SJCRH30 (cell line): ENCODE measurements at regions not wholly inside any gene's neighbourhood (a gene's known extent, or its start where the extent isn't known, plus 50 kb on each side); places are given as distances from the start of the nearest gene placed in this dataset.
"Not testable (repeated sequence)": the region's sequence is repeated elsewhere in the genome, so short reads cannot be mapped to it uniquely, and the experiment has no call there.

Experiments
- DNase-seq, 2 experiments: peaks; one replicate each; pipeline ENCODE4 v3.0.0-alpha.2; 2015 to 2020
- H3K27ac ChIP-seq: fragments of 250-450 bp; sonication (Bioruptor Pico); 2 replicates; pipeline ENCODE4 v1.5.1; 2020; ENCODE audit warnings: mild to moderate bottlenecking, moderate library complexity
- H3K27me3 ChIP-seq: fragments of 250-450 bp; sonication (Bioruptor Pico); 2 replicates; pipeline ENCODE4 v1.5.1; 2020; ENCODE audit warnings: mild to moderate bottlenecking, moderate library complexity
- H3K36me3 ChIP-seq: fragments of 250-450 bp; sonication (Bioruptor Pico); 2 replicates; pipeline ENCODE4 v1.5.1; 2020; ENCODE audit warnings: mild to moderate bottlenecking, moderate library complexity
- H3K4me1 ChIP-seq: fragments of 250-450 bp; sonication (Bioruptor Pico); 2 replicates; pipeline ENCODE4 v1.5.1; 2020; ENCODE audit warnings: mild to moderate bottlenecking, moderate library complexity
- H3K4me3 ChIP-seq: fragments of 250-450 bp; sonication (Bioruptor Pico); 2 replicates; pipeline ENCODE4 v1.5.1; 2020; ENCODE audit warnings: mild to moderate bottlenecking, moderate library complexity
- H3K9me3 ChIP-seq: fragments of 250-450 bp; sonication (Bioruptor Pico); replicated peaks from 2 replicates; pipeline ENCODE4 v1.5.1; 2020; ENCODE audit warnings: mild to moderate bottlenecking, moderate library complexity

DNA sequence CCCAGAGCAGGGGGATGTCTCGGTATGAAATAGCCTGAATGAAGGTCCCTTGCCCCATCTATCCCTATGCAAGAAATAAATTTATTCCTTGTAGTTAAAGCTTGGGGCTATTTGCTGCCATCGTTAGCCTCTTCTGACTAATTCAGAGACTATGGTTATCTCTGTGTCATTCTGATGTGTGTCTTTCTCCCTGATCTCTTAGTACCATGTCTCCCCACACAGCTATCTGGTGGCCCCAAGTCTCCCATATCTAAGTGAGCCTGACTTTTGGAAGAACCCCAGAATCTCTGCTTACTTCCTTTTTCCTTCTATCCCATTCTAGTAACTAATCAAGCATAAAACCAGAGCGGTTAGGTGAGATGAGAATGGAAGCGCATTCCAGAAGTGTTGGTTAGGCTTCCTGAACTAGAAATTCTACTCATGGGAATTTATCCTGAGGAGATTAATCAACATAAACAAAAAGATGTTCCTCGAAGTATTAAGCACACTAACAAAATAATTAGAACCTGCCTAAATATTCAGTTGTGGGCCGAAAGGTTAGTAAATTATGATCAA, 71.4 kb upstream of the BMAL1 start:
- Histone ChIP-seq H3K9me3 (no peaks in the 10 kb centered on the region), H3K36me3 (no peaks in the 10 kb centered on the region), H3K4me3 (no peak overlapping the region), H3K27ac (no peak overlapping the region), H3K4me1 (peaks cover 4% of the 10 kb centered on the region), H3K27me3 (no peaks in the 10 kb centered on the region)
- no peak for DNase-seq

DNA sequence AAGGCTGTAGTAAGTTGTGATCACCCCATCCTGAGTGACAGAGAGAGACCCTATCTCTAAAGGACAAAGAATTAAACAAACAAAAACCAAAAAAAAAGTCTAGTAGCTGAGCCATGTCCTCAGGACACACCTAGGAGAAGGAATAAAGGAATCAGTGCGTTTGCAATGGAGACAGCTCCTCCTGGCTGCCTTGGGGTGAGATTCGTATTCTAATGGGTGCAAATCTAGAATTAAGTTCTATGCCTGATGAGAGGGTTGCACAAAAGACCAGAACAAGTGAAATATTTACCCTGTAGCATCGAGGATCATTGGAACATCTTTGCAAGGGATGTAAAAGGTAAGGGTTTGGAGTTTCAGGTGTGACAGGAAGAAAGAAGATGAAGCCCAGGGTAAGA, 70.3 kb upstream of the BMAL1 start:
- H3K27ac ChIP-seq = no peak overlapping the region; the same call in 1 of the 2 replicates

DNA sequence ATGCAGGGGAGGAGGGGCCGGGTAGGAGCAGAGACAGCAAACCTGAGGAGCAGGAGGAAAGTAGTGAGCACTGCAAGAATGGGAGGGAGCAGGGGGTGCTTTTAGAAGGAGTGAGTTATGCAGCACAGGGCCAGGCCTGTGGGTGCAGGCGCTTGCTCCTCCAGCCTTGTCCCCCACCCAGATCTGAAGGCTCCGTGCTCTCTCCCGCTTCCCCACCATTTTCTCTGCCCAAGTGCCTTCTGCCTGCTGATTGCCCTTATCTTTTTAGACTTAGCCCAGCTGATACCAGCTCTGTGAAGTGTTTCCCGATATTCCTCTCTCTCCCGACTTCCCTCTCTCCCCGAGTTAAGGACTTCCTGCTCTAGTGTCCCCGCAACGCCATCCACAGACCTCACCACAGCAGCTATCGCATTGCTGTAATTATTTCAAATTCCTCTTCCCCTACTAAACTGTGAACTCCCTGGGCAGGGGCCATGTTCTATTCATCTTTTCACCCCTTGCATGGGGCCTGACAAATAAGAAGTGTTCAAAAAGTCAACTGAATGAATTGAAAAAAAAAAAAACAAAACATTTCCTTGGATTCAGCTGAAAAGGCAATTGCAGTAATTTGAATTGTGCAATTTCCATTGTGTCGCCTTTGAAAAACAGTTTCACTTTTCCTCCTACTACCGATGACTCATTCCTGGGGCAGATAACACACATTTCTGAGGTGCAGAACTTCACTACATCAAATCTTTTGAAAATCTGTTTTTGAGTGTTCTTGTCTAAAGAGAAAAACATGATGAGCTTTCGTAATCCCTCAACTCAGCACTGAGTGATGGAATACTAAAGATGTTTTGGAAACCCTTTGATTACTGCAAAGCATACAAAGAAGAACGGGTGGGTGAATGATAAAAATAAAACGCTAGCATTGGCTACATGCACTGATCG, 69.7 kb upstream of the BMAL1 start:
- DNase-seq = peak; percentile 31 to 60
- Histone ChIP-seq H3K4me1 (peaks cover 4% of the 10 kb centered on the region), H3K4me3 (peak overlapping the region; percentile 46), H3K9me3 (no peaks in the 10 kb centered on the region), H3K27ac (peak overlapping the region; percentile 41), H3K27me3 (no peaks in the 10 kb centered on the region), H3K36me3 (no peaks in the 10 kb centered on the region)

More for the DNA sequence above, 70.3 kb upstream of the BMAL1 start:
- peaks cover 4% of the 10 kb centered on the region for H3K4me1 ChIP-seq
- no peaks in the 10 kb centered on the region for H3K27me3 ChIP-seq
- DNase-seq = peak in 1 of 2 experiments; percentile 20
- no peaks in the 10 kb centered on the region for H3K36me3 ChIP-seq
- H3K4me3 ChIP-seq = peak overlapping the region; percentile 46
- no peaks in the 10 kb centered on the region for H3K9me3 ChIP-seq

DNA sequence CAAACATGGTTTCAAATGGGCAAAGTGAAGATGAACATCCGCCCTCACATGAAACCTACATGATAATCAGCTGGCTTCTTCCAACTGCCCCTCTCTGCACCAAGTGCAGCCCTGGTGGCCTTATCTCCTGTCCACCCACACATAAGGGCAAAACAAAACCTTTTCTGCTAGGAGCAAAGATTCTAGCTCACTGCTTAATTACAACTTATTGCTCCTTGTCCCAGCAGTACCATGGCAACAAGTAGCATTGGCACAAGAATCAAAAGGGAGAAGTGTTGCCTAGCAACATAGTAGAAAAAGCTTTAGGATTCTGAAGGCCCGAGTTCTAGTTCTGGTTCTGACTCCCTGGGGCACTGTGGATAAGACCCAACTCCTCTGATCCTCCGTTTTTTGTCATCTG, 68.7 kb upstream of the BMAL1 start:
- Histone ChIP-seq H3K9me3 (no peaks in the 10 kb centered on the region), H3K36me3 (no peaks in the 10 kb centered on the region), H3K4me3 (no peak overlapping the region), H3K4me1 (peaks cover 4% of the 10 kb centered on the region), H3K27ac (no peak overlapping the region), H3K27me3 (no peaks in the 10 kb centered on the region)
- DNase-seq = no peak

DNA sequence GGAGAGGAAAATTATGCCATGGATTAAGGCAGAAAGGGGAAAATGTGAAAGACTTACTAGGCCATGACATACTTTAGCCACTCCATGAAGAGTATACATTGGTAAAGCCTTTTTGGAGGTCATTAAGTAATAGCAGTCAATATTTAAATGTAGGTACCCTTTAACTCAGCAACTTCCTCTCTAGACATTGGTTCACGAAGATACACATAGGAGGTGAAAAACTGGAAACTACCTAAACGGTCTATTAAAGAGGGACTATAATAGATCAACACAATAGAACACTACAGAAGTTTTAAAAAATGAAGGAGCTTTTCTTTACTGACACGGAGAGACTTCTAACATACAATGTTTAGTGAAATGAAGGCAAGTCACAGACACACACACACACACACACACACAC, 68.2 kb upstream of the BMAL1 start:
- Histone ChIP-seq H3K4me1 (peaks cover 4% of the 10 kb centered on the region), H3K27ac (no peak overlapping the region), H3K4me3 (no peak overlapping the region), H3K9me3 (no peaks in the 10 kb centered on the region), H3K36me3 (no peaks in the 10 kb centered on the region), H3K27me3 (no peaks in the 10 kb centered on the region)
- DNase-seq = no peak

DNA sequence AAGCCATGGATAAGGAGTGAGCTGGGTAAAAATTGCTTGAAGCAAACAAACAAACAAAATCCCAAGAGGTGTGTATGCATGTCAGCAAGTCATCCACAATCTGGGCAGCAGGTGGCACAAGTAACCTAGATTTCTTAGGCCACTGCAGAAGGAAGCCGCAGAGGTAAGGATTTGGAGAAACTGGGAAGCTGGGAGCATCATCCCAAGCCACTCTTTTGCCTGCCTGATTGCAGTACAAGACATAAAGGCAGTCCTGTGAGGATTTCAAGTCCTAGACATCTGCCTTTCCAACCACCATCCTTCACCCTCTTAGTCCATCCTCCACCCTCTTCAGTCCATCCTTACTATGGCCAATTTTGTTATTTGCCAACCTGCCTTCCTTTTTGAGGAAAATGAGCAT, 67.2 kb upstream of the BMAL1 start:
- Histone ChIP-seq H3K27me3 (no peaks in the 10 kb centered on the region), H3K4me1 (peaks cover 7% of the 10 kb centered on the region), H3K27ac (no peak overlapping the region), H3K9me3 (no peaks in the 10 kb centered on the region), H3K4me3 (no peak overlapping the region), H3K36me3 (no peaks in the 10 kb centered on the region)
- DNase-seq = peak; percentile 55 to 72

DNA sequence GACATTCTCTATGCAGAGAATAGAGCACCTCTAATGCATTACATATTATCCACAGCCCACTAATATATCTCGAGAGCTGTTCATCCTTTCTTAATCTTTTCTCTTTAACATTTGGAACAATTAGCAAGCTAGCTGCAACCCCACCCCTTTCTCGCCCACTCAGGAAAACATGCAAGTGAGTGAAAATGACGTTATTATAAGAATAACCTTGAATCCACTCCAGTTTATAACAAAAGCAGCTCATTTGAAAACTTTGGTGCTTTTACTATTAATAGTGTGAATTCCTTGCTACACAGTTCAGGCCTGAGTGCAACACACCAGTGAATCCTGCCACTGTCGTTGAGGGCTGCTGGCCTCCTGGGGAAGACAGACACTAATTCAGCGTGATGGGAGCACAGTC, 63.3 kb upstream of the BMAL1 start:
- H3K4me3 ChIP-seq = no peak overlapping the region
- DNase-seq = no peak
- no peaks in the 10 kb centered on the region for H3K36me3 ChIP-seq
- no peak overlapping the region for H3K27ac ChIP-seq
- peaks cover 15% of the 10 kb centered on the region for H3K4me1 ChIP-seq
- H3K9me3 ChIP-seq = peaks cover 4% of the 10 kb centered on the region; the same call in 1 of the 2 replicates
- no peaks in the 10 kb centered on the region for H3K27me3 ChIP-seq

DNA sequence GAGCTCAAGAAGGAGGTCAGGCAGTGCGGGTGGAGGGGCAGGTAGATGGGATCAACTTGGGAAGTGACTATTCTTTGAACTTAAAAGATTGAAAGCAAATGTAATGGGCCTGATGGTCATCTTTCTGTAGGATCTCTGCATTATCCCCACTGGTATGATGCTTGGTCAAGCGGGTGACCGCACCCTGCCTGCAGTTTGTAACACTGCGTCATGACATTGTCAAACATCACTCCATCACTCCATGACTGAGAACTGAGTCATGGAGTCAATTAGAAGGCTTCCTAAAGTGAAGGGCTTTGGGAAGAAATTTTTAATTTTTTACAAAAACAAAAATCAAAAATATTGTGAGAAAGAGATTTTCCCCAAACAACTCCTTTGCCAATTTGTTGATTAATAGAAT, 62.4 kb upstream of the BMAL1 start:
- H3K4me3 ChIP-seq = no peak overlapping the region
- H3K4me1 ChIP-seq = peaks cover 15% of the 10 kb centered on the region
- H3K36me3 ChIP-seq = no peaks in the 10 kb centered on the region
- H3K27ac ChIP-seq = peak overlapping the region; percentile 93
- no peaks in the 10 kb centered on the region for H3K27me3 ChIP-seq
- peaks cover 4% of the 10 kb centered on the region; the same call in 1 of the 2 replicates for H3K9me3 ChIP-seq
- no peak for DNase-seq

DNA sequence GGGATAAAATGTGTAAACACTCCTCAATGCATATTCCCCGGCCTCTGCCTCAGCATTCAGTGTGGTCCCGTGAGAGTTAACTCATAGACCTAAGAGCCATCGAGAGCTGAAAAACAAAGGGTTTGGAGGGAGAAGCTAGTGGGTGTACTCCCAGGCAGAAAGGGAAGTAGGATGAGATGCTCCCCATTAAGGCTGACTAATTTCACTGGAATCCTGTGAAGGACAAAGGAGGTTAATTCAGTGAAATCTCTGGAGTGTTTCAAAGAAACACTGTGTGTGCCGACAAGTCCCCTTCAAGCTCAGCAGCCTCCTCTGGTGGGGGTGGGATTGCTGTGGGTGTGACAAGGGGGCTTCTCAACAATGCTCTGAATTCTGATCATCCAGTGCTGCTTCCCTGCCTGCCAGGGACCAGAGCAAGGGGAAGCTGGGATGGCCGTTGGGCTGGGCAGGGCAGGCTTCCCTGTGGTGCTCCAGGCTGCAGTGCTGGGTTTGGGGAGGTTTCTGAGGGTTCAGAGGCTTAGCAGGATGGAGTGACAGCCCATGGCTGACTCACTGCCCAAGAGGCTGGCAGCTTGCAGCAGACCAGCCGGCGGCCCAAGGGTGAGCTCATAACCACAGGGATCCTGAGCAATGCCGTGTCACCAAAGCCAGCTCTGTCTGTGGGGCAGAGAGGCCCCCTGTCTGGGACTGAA, 61.4 kb upstream of the BMAL1 start:
- peak overlapping the region; percentile 18 for H3K4me3 ChIP-seq
- peak overlapping the region; percentile 93 for H3K27ac ChIP-seq
- peak; percentile 89 to 92 for DNase-seq
- H3K9me3 ChIP-seq = peaks cover 4% of the 10 kb centered on the region; the same call in 1 of the 2 replicates
- H3K27me3 ChIP-seq = no peaks in the 10 kb centered on the region
- H3K36me3 ChIP-seq = no peaks in the 10 kb centered on the region
- H3K4me1 ChIP-seq = peaks cover 15% of the 10 kb centered on the region

DNA sequence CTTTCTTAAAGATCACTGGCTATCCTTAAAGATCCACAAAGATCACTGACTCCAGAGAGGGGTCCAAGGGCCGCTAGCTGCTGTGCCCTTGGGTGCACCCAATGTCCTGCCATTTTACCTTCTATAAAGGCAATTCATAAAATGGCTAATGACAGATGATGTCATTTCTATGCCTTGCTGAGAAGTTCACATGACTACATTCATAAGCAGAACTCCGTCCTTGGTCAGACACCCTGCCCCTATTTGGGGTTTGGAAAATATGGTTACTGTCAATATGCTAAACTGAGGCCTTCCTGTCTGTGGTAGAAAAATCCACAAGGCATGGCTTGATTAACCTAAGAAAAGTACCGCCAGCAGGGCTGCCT, 60.9 kb upstream of the BMAL1 start:
- Histone ChIP-seq H3K4me3 (no peak overlapping the region), H3K27me3 (no peaks in the 10 kb centered on the region), H3K9me3 (peaks cover 4% of the 10 kb centered on the region; the same call in 1 of the 2 replicates), H3K27ac (peak overlapping the region; percentile 93), H3K36me3 (no peaks in the 10 kb centered on the region), H3K4me1 (peaks cover 15% of the 10 kb centered on the region)
- DNase-seq = no peak

DNA sequence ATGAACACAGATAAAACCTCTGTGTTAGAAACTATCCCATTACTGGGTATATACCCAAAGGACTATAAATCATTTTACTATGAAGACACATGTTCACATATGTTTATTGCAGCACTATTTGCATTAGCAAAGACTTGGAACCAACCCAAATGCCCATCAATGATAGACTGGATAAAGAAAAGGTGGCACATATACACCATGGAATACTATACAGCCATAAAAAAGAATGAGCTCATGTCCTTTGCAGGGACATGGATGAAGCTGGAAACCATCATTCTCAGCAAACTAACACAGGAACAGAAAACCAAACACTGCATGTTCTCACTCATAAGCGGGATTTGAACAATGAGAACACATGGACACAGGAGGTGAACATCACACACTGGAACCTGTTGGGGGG, 58.9 kb upstream of the BMAL1 start:
- H3K4me1 ChIP-seq = peaks cover 29% of the 10 kb centered on the region
- not testable (repeated sequence) for H3K27ac ChIP-seq, DNase-seq, H3K27me3 ChIP-seq, H3K36me3 ChIP-seq, H3K9me3 ChIP-seq, H3K4me3 ChIP-seq

DNA sequence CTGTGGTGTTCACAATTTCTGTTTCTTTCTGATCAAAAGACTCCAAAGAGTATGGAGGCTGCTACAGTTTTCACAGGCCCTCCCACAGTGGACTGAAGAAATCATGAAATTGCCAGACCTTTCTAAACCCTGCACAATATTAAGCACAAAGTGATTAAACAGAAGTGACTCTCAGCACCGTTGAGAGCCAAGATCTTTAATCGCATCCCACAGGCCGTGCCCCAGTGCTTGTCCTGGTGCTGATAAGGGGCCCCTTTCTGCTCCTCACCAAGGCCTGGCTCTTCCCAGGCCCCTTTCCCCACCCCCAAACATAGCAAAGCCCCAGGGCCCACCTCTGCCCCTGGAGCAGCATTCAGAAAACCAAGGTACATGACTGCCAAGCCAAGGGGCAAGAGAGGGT, 57.4 kb upstream of the BMAL1 start:
- Histone ChIP-seq H3K4me1 (peaks cover 28% of the 10 kb centered on the region), H3K27ac (no peak overlapping the region), H3K9me3 (peaks cover 4% of the 10 kb centered on the region; the same call in 1 of the 2 replicates), H3K36me3 (no peaks in the 10 kb centered on the region), H3K4me3 (no peak overlapping the region), H3K27me3 (no peaks in the 10 kb centered on the region)
- DNase-seq = no peak

DNA sequence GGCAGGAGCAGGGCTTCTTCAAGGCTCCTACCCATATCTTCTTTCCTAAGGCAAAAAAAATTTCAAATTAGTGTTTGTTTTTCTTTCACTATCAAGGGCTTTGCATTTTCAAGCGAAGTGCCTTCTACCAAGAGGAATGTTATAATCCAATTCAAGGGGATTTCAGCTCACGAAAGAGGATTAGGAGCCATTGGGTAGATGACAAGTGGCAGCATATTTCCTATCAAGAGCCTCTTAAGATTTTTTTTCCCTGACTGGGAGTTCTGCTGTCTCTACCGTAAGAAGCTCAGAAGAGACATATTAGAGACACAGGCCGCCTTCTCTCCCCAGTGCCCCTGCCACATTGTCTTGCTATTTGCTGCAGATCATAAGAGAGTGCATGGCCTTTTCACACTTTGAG, 55.9 kb upstream of the BMAL1 start:
- Histone ChIP-seq H3K36me3 (no peaks in the 10 kb centered on the region), H3K27ac (no peak overlapping the region), H3K27me3 (0 out of 2 replicates have a peak, but pooled peaks cover 3% of the 10 kb centered on the region), H3K9me3 (peaks cover 4% of the 10 kb centered on the region; the same call in 1 of the 2 replicates), H3K4me1 (peaks cover 20% of the 10 kb centered on the region), H3K4me3 (no peak overlapping the region)
- no peak for DNase-seq

DNA sequence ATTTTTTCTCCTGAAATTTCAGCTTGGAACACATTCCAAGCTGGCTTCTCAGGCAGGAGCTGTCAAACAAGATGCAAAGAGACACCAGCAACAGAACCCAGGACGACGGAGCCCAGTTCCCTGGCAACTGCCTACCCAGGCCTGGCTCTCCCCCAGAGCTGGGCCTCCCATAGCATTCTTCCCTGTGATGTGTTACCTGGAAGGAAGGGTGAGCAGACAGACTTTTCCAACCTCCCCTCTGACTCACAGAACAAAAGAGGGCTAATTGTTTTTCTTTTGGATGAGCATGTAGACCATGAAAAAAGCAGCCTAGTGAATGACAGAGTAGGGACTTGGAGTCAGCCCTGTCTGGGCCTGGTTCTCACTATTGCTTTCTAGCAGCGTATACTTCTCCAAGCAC, 55.3 kb upstream of the BMAL1 start:
- H3K9me3 ChIP-seq = peaks cover 4% of the 10 kb centered on the region; the same call in 1 of the 2 replicates
- peaks cover 14% of the 10 kb centered on the region for H3K4me1 ChIP-seq
- H3K27me3 ChIP-seq = 0 out of 2 replicates have a peak, but pooled peaks cover 3% of the 10 kb centered on the region
- H3K4me3 ChIP-seq = no peak overlapping the region
- no peak for DNase-seq
- no peak overlapping the region for H3K27ac ChIP-seq
- H3K36me3 ChIP-seq = no peaks in the 10 kb centered on the region

DNA sequence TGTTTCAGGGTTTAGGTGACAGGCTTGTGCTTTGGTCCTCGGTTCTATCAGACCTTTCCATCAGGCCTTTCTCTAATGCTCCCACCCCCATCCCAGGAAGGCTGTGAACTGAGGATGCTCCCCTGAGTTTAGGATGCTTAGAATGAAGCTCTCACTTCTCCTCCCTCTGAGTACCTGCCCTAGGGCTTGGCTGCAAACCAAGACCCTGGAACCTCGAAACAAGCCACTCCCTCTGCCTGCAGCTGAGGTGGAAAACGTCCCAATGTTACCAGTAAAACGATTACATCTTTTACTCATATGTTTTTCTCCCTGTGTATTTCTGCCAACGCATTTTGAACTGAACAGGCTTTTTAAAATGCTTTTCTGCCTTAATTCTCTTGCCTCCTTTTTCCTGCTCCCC, 54.5 kb upstream of the BMAL1 start:
- peak; percentile 16 to 24 for DNase-seq
- peaks cover 13% of the 10 kb centered on the region for H3K4me1 ChIP-seq
- peak overlapping the region; percentile 13; the same call in 1 of the 2 replicates for H3K27ac ChIP-seq
- H3K27me3 ChIP-seq = 0 out of 2 replicates have a peak, but pooled peaks cover 3% of the 10 kb centered on the region
- H3K4me3 ChIP-seq = no peak overlapping the region
- peaks cover 4% of the 10 kb centered on the region; the same call in 1 of the 2 replicates for H3K9me3 ChIP-seq
- no peaks in the 10 kb centered on the region for H3K36me3 ChIP-seq
